Peyer's patch (tissue), 4 donors: ENCODE measurements at regions not wholly inside any gene's neighbourhood (a gene's known extent, or its start where the extent isn't known, plus 50 kb on each side); places are given as distances from the start of the nearest gene placed in this dataset.

Experiments used
- POLR2A ChIP-seq, 2 donors: fragments of 450-650 bp; IDR thresholded peaks; one replicate each; pipeline ENCODE4 v1.5.1; 2017; ENCODE audit warnings: antibody characterized with exemption in 2 of 2, mild to moderate bottlenecking in 2 of 2, moderate library complexity in 2 of 2
- TF ChIP-seq, protein P1 (sequence below), 6 experiments: fragments of 450-650 bp in 4 of 6; fragments of 200-600 bp in 2 of 6; sonication (generic) in 1 of 6; IDR thresholded peaks; one replicate each; pipeline ENCODE4 v1.5.1; 2017 to 2019; ENCODE audit warnings: antibody characterized with exemption in 6 of 6, mild to moderate bottlenecking in 3 of 6, moderate library complexity in 1 of 6

GRCh38 chr13:107118506-107118905, 550.6 kb upstream of the ARGLU1 start:
- no peak for TF ChIP-seq POLR2A (IDR thresholded peaks at IDR 0.05)
- TF ChIP-seq, protein P1, sequence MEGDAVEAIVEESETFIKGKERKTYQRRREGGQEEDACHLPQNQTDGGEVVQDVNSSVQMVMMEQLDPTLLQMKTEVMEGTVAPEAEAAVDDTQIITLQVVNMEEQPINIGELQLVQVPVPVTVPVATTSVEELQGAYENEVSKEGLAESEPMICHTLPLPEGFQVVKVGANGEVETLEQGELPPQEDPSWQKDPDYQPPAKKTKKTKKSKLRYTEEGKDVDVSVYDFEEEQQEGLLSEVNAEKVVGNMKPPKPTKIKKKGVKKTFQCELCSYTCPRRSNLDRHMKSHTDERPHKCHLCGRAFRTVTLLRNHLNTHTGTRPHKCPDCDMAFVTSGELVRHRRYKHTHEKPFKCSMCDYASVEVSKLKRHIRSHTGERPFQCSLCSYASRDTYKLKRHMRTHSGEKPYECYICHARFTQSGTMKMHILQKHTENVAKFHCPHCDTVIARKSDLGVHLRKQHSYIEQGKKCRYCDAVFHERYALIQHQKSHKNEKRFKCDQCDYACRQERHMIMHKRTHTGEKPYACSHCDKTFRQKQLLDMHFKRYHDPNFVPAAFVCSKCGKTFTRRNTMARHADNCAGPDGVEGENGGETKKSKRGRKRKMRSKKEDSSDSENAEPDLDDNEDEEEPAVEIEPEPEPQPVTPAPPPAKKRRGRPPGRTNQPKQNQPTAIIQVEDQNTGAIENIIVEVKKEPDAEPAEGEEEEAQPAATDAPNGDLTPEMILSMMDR (IDR thresholded peaks at IDR 0.05) = no peak
